ENCODE measurements at regions not wholly inside any gene's neighbourhood (a gene's known extent, or its start where the extent isn't known, plus 50 kb on each side); places are given as distances from the start of the nearest gene placed in this dataset.

GRCh38 chr7:125830743-125831142, 901.1 kb upstream of the POT1 start:
- Mint-ChIP-seq H3K4me1 (ENCODE audit: low read depth, unreplicated experiment) (no peaks in the 10 kb centered on the region), H3K9me3 (ENCODE audit: unreplicated experiment) (peaks cover 9% of the 10 kb centered on the region), H3K4me3 (ENCODE audit: unreplicated experiment) (no peak overlapping the region), H3K36me3 (ENCODE audit: low read depth, unreplicated experiment) (no peaks in the 10 kb centered on the region), H3K27ac (ENCODE audit: unreplicated experiment) (no peak overlapping the region), H3K27me3 (ENCODE audit: low read depth, unreplicated experiment) (no peaks in the 10 kb centered on the region)
- no peaks in the 10 kb centered on the region for H3K36me3 ChIP-seq (ENCODE audit: insufficient read depth, low read length)
- H4K20me1 ChIP-seq (ENCODE audit: insufficient read depth, low read length): no peaks in the 10 kb centered on the region
- FAIRE-seq: no peak
- H3K4me3 ChIP-seq (ENCODE audit: insufficient read depth, low read depth, low read length): no peak overlapping the region
- no peak overlapping the region for H2AFZ ChIP-seq (ENCODE audit: low read depth, low read length)
- H3K27ac ChIP-seq (ENCODE audit: low read depth, low read length): no peak overlapping the region
- H3K79me2 ChIP-seq (ENCODE audit: insufficient read depth, low read length): no peaks in the 10 kb centered on the region
- no peaks in the 10 kb centered on the region for H3K9me3 ChIP-seq (ENCODE audit: insufficient read depth, low read depth, low read length)
- no peaks in the 10 kb centered on the region for H3K27me3 ChIP-seq (ENCODE audit: insufficient read depth, low read length)
- no peaks in the 10 kb centered on the region for H3K4me1 ChIP-seq (ENCODE audit: insufficient read depth, low read length)
- no peak for DNase-seq (ENCODE audit: low read depth)
- H3K4me2 ChIP-seq (ENCODE audit: low read length): no peak overlapping the region
- no peak overlapping the region for H3K9ac ChIP-seq (ENCODE audit: low read length)
- TF ChIP-seq CTCF (IDR thresholded peaks at IDR 0.05; ENCODE audit: insufficient read depth, low read depth, low read length) (no peak), EZH2 (IDR thresholded peaks at IDR 0.05; ENCODE audit: insufficient read depth, low read length) (no peak)

- H3K4me3 ChIP-seq (ENCODE audit: insufficient read depth, low read depth, low read length): no peak overlapping the region
- Mint-ChIP-seq H3K36me3 (ENCODE audit: low read depth, unreplicated experiment) (no peaks in the 10 kb centered on the region), H3K27ac (ENCODE audit: unreplicated experiment) (no peak overlapping the region), H3K4me1 (ENCODE audit: low read depth, unreplicated experiment) (no peaks in the 10 kb centered on the region), H3K4me3 (ENCODE audit: unreplicated experiment) (no peak overlapping the region), H3K9me3 (ENCODE audit: unreplicated experiment) (peaks cover 9% of the 10 kb centered on the region), H3K27me3 (ENCODE audit: low read depth, unreplicated experiment) (no peaks in the 10 kb centered on the region)
- no peaks in the 10 kb centered on the region for H3K79me2 ChIP-seq (ENCODE audit: insufficient read depth, low read length)
- no peaks in the 10 kb centered on the region for H3K36me3 ChIP-seq (ENCODE audit: insufficient read depth, low read length)
- no peaks in the 10 kb centered on the region for H4K20me1 ChIP-seq (ENCODE audit: insufficient read depth, low read length)
- H3K4me1 ChIP-seq (ENCODE audit: insufficient read depth, low read length): no peaks in the 10 kb centered on the region
- no peak overlapping the region for H3K9ac ChIP-seq (ENCODE audit: low read length)
- FAIRE-seq: no peak
- no peak overlapping the region for H3K4me2 ChIP-seq (ENCODE audit: low read length)
- no peaks in the 10 kb centered on the region for H3K27me3 ChIP-seq (ENCODE audit: insufficient read depth, low read length)
- no peaks in the 10 kb centered on the region for H3K9me3 ChIP-seq (ENCODE audit: insufficient read depth, low read depth, low read length)
- peak overlapping the region; percentile 19 for H2AFZ ChIP-seq (ENCODE audit: low read depth, low read length)
- no peak overlapping the region for H3K27ac ChIP-seq (ENCODE audit: low read depth, low read length)
- DNase-seq (ENCODE audit: low read depth): peak; percentile 26
- no peak for TF ChIP-seq CTCF (IDR thresholded peaks at IDR 0.05; ENCODE audit: insufficient read depth, low read depth, low read length)
- no peak for TF ChIP-seq EZH2 (IDR thresholded peaks at IDR 0.05; ENCODE audit: insufficient read depth, low read length)
Measured at GRCh38 chr7:125828153-125828700, 898.6 kb upstream of the POT1 start.

- no peaks in the 10 kb centered on the region for H3K27me3 ChIP-seq (ENCODE audit: insufficient read depth, low read length)
- Mint-ChIP-seq H3K4me1 (ENCODE audit: low read depth, unreplicated experiment) (no peaks in the 10 kb centered on the region), H3K36me3 (ENCODE audit: low read depth, unreplicated experiment) (no peaks in the 10 kb centered on the region), H3K9me3 (ENCODE audit: unreplicated experiment) (peaks cover 3% of the 10 kb centered on the region), H3K4me3 (ENCODE audit: unreplicated experiment) (no peak overlapping the region), H3K27ac (ENCODE audit: unreplicated experiment) (no peak overlapping the region), H3K27me3 (ENCODE audit: low read depth, unreplicated experiment) (no peaks in the 10 kb centered on the region)
- no peak for DNase-seq (ENCODE audit: low read depth)
- H3K9ac ChIP-seq (ENCODE audit: low read length): no peak overlapping the region
- no peaks in the 10 kb centered on the region for H3K79me2 ChIP-seq (ENCODE audit: insufficient read depth, low read length)
- no peak overlapping the region for H2AFZ ChIP-seq (ENCODE audit: low read depth, low read length)
- no peak for FAIRE-seq
- no peaks in the 10 kb centered on the region for H3K9me3 ChIP-seq (ENCODE audit: insufficient read depth, low read depth, low read length)
- H3K4me3 ChIP-seq (ENCODE audit: insufficient read depth, low read depth, low read length): no peak overlapping the region
- no peak overlapping the region for H3K27ac ChIP-seq (ENCODE audit: low read depth, low read length)
- TF ChIP-seq EZH2 (IDR thresholded peaks at IDR 0.05; ENCODE audit: insufficient read depth, low read length) (no peak), CTCF (IDR thresholded peaks at IDR 0.05; ENCODE audit: insufficient read depth, low read depth, low read length) (no peak)
- H4K20me1 ChIP-seq (ENCODE audit: insufficient read depth, low read length): no peaks in the 10 kb centered on the region
- H3K4me1 ChIP-seq (ENCODE audit: insufficient read depth, low read length): no peaks in the 10 kb centered on the region
- H3K4me2 ChIP-seq (ENCODE audit: low read length): no peak overlapping the region
- H3K36me3 ChIP-seq (ENCODE audit: insufficient read depth, low read length): no peaks in the 10 kb centered on the region
Measured at GRCh38 chr7:125823538-125823937, 893.9 kb upstream of the POT1 start.

Data from astrocyte (in vitro differentiated cells and primary cell).